Muscle of arm (tissue), 1 donor: ENCODE measurements at regions not wholly inside any gene's neighbourhood (a gene's known extent, or its start where the extent isn't known, plus 50 kb on each side); places are given as distances from the start of the nearest gene placed in this dataset.
"Not testable (repeated sequence)": the region's sequence is repeated elsewhere in the genome, so short reads cannot be mapped to it uniquely, and the experiment has no call there.

Experiments
- DNase-seq: peaks from one replicate; pipeline ENCODE4 v3.0.0-alpha.2; 2013

- not testable (repeated sequence) for DNase-seq
Measured at GRCh38 chr15:24505216-24505615, 170.4 kb upstream of the NPAP1 start.

GRCh38 chr15:24509714-24510113 lies 165.9 kb upstream of the NPAP1 start:
- not testable (repeated sequence) for DNase-seq

- DNase-seq = not testable (repeated sequence)
Measured at GRCh38 chr15:24511598-24511997, 164.0 kb upstream of the NPAP1 start.

GRCh38 chr15:24518772-24519171 lies 156.8 kb upstream of the NPAP1 start:
- not testable (repeated sequence) for DNase-seq

- not testable (repeated sequence) for DNase-seq
Measured at GRCh38 chr15:24531235-24531634, 144.3 kb upstream of the NPAP1 start.

- DNase-seq = not testable (repeated sequence)
Measured at GRCh38 chr15:24534032-24534431, 141.5 kb upstream of the NPAP1 start.

GRCh38 chr15:24557281-24557680 lies 118.3 kb upstream of the NPAP1 start:
- not testable (repeated sequence) for DNase-seq

- no peak for DNase-seq
Measured at GRCh38 chr15:24607636-24608035, 67.9 kb upstream of the NPAP1 start.

- no peak for DNase-seq
Measured at GRCh38 chr15:24617646-24618045, 57.9 kb upstream of the NPAP1 start.

GRCh38 chr15:24621630-24622215 lies 53.9 kb upstream of the NPAP1 start:
- no peak for DNase-seq
